Urinary bladder (tissue), 3 donors: ENCODE measurements at regions not wholly inside any gene's neighbourhood (a gene's known extent, or its start where the extent isn't known, plus 50 kb on each side); places are given as distances from the start of the nearest gene placed in this dataset.

Experiments
- DNase-seq: peaks from one replicate; pipeline ENCODE4 v3.0.0-alpha.2; 2015; ENCODE audit errors: extremely low spot score
- H3K27ac ChIP-seq: one replicate; pipeline ENCODE4 v1.5.1; 2013; ENCODE audit warnings: low read depth, mild to moderate bottlenecking, moderate library complexity
- H3K36me3 ChIP-seq: one replicate; pipeline ENCODE4 v1.6.1; 2013; ENCODE audit warnings: mild to moderate bottlenecking, moderate library complexity; ENCODE audit not compliant: insufficient read depth
- H3K4me1 ChIP-seq: one replicate; pipeline ENCODE4 v1.6.1; 2013; ENCODE audit warnings: mild to moderate bottlenecking, moderate library complexity; ENCODE audit not compliant: insufficient read depth
- H3K4me3 ChIP-seq: one replicate; pipeline ENCODE4 v1.5.1; 2013; ENCODE audit warnings: low read depth, low read length
- WGBS: extraction: QIAGEN DNeasy Blood & Tissue Kit; methylation state at CpG from one replicate; pipeline ENCODE4 v1.1.7; 2013; 5-methylcytosine and 5-hydroxymethylcytosine counted together
- donor health status: healthy with polysubstance abuse.
- donor health status: healthy.

DNA sequence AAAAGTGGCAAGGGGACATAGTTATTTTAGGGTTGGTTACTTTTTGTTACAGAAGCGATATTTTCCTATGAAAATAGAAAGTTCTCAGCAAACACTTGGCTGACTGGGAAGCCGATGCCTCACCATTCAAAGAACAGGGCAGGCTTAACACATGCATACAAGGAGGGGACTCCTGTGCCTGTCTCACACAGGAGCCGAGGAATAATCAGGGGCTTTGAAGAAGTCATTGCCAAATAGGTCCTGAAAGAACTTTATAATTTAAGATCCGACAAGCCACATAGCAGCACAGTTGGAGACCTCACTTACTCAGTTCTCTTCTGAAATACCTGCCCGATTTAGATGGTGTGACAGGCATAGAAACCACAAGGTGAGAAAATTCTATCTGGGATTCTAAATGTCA, 389.8 kb downstream of the EMP1 start:
- WGBS, result 56% methylated on average over 5 of the region's 5 CpGs
- H3K27ac ChIP-seq, result no peak overlapping the region
- no peak overlapping the region for H3K4me3 ChIP-seq
- no peaks in the 10 kb centered on the region for H3K36me3 ChIP-seq
- no peak for DNase-seq
- no peaks in the 10 kb centered on the region for H3K4me1 ChIP-seq

DNA sequence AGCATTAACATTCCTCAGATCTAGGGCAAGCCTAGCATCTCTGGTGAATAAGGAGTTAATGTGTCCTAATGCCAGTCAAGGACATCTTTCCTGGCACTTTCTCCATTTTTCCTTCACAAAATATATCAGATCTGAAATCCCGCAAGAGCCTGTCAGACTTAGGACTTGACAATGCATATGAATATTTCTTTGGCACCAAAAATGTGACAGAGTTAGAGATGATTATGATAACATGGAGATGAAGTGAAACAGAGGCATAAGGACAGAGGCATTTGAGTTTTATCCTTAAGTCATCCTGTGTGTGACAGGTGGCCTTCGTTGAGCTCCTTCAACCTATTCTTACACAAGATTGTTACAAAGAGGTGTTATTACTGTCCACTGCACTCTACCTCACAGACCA, 388.0 kb downstream of the EMP1 start:
- H3K27ac ChIP-seq, result no peak overlapping the region

DNA sequence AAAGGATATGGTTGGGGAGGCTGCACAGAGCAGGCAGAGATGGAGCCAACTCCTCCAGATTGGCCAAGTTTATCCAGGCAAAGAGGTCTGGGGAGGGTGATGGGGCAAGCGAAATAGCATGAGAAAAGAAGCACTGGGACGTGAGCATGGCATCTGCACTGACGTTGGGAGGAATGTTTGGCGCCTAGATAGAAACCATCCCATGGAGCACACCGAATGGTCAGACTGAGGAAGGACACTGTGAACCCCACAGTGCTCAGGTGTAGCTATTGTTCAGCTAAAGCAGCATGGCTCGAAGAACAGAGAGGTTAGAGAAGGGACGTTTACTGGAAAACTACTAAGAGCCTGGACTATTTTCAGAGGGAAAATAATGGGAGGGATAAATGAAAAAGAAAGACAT, 387.1 kb downstream of the EMP1 start:
- WGBS, result 86% methylated on average over 7 of the region's 7 CpGs
- H3K36me3 ChIP-seq, result no peaks in the 10 kb centered on the region
- no peak for DNase-seq
- H3K4me1 ChIP-seq, result no peaks in the 10 kb centered on the region
- no peak overlapping the region for H3K4me3 ChIP-seq
- H3K27ac ChIP-seq, result no peak overlapping the region

More for the DNA sequence above, 388.0 kb downstream of the EMP1 start:
- DNase-seq, result no peak
- no peak overlapping the region for H3K4me3 ChIP-seq
- WGBS, result 81% methylated on average over 2 of the region's 2 CpGs
- H3K4me1 ChIP-seq, result no peaks in the 10 kb centered on the region
- no peaks in the 10 kb centered on the region for H3K36me3 ChIP-seq

DNA sequence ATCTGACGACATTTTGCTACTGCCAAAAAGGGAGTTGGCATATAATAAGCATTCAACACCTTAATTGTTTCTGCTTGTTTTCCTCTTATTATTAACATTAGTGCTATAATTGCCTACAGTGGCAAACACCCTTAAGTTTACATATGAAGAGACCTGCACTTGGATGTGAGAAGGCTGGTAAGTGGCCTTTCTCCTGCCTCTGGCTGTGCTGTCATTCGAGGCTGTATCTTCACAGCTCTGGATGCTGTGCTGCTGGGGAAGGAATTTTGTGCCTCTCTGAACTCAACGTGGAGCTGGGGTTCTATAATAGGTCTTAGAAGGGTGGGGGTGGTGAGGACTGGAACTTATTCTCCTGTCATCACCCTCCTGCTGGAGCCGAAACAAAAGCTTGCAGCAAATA, 385.9 kb downstream of the EMP1 start:
- Histone ChIP-seq H3K4me3 (no peak overlapping the region), H3K27ac (no peak overlapping the region), H3K36me3 (no peaks in the 10 kb centered on the region), H3K4me1 (no peaks in the 10 kb centered on the region)
- no peak for DNase-seq
- WGBS, result 24% methylated on average over 4 of the region's 4 CpGs

DNA sequence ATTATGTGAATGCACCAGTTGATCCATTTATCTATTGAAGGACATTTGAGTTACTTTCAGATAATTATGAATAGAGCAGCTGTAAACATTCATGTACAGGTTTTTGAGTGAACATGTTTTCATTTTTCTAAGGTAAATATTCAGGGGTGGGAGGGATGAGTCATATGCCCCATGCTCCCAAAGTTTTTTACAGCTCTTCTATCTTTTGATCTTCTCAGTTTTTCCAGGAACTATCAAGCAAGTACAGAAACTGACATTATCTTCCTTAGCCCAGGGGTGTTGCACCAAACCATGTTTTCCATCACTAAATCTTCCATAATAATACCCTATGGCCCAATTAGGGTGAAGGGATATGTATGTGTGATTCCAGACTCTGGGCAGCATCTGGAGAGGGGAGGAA, 384.5 kb downstream of the EMP1 start:
- Histone ChIP-seq H3K27ac (no peak overlapping the region), H3K4me3 (no peak overlapping the region), H3K4me1 (no peaks in the 10 kb centered on the region), H3K36me3 (no peaks in the 10 kb centered on the region)
- DNase-seq, result no peak

DNA sequence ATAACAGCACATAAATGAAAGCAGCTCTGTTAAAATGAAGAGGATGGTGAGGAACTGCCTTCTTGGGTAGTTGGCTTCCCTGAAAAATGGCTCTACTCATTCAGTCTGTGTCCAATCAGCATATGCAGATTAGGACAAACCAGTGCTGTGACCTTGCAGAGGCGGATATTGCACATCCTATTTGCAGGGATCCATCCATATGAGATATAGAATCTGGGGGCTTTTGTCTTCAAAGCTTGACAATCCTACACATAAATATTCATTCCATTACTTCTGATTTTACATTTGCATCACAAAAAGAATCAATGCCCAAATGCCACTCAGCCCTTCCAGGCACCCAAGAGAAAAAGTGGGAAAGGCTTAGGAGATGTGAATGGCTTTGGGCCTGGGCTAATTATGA, 383.7 kb downstream of the EMP1 start:
- no peak overlapping the region for H3K4me3 ChIP-seq
- H3K27ac ChIP-seq, result no peak overlapping the region
- WGBS, result 93% methylated on average over 1 of the region's 1 CpG
- DNase-seq, result no peak
- H3K36me3 ChIP-seq, result no peaks in the 10 kb centered on the region
- no peaks in the 10 kb centered on the region for H3K4me1 ChIP-seq

DNA sequence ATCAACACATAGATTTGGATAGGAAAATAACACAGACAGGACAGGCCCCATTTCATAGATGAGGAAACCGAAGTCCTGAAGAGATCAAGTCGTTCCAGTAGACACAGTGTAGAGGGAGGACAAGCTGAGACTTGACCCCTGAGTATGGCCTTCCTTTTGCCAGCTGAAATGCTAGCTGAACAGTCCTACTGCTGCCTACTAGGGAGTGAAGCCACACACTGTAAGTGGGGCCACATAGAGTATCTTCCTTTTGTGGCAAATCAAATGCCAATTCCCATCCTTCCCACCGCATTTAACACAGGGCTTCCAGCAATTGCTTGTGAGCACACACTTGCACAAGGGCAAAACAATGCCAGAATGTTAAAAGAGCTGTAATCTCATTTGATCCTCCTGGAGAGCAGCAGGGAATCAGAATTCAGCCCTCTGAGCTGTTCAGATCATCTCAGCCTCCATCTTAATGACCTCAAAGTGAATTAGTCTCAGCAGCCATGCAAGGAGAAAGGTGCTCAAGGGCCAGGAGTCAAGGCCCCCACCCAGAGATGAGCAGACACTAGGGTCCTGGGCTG, 380.5 kb downstream of the EMP1 start:
- DNase-seq, result no peak
- Histone ChIP-seq H3K4me1 (no peaks in the 10 kb centered on the region), H3K36me3 (no peaks in the 10 kb centered on the region), H3K4me3 (no peak overlapping the region), H3K27ac (no peak overlapping the region)
- 84% methylated on average over 3 of the region's 3 CpGs for WGBS

DNA sequence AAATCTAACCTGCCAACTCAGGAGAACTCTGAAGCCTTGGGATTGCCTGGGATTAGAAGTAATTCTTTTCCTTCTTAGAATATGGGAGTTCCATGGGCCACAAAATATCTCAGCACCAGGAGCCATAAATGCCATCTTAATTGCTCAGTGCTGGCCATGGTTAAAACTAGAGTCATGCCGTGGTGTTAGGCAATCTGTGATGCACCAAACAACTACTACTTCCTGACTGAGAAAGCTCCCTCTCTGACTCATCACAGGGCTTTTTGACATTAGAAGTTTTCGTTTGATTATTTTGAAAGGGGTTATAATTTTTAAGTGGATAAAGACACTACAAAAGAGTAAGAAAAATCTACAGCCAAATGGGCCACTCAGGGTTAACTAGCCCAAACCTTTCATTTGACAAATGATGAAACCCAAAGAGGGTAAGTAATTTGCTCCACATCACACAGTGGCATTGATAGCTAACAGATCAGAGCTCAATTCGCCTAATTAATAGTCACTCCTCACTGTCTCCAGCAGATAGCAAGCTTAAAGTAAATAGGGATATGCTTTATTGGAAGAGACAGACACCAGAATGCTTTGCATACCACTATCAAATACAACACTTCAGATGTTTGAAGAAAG, 377.3 kb downstream of the EMP1 start:
- 46% methylated on average over 3 of the region's 3 CpGs for WGBS
- DNase-seq, result no peak

DNA sequence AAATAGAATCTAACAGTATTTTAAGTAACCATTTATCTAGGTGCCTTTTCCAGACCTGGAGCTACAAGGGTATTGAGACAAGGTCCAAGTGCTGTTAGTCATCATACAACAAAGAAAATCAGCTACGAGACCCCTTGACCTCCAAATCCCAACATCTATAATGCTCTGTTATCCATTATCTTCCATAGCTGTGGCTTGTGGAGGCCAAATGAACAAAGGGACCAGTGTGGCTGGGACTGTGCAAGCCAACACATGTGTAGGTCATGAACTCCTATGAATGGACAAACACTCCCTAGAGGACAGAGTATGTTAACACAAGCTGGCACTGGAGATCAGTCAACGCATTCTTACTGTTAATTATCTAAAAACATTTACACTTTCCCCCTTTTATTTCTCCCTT, 374.5 kb downstream of the EMP1 start:
- H3K4me1 ChIP-seq, result no peaks in the 10 kb centered on the region
- H3K36me3 ChIP-seq, result no peaks in the 10 kb centered on the region
- WGBS, result 93% methylated on average over 2 of the region's 2 CpGs
- no peak overlapping the region for H3K4me3 ChIP-seq
- H3K27ac ChIP-seq, result no peak overlapping the region
- DNase-seq, result no peak

More for the DNA sequence above, 377.3 kb downstream of the EMP1 start:
- Histone ChIP-seq H3K36me3 (no peaks in the 10 kb centered on the region), H3K4me3 (no peak overlapping the region), H3K27ac (no peak overlapping the region), H3K4me1 (no peaks in the 10 kb centered on the region)

DNA sequence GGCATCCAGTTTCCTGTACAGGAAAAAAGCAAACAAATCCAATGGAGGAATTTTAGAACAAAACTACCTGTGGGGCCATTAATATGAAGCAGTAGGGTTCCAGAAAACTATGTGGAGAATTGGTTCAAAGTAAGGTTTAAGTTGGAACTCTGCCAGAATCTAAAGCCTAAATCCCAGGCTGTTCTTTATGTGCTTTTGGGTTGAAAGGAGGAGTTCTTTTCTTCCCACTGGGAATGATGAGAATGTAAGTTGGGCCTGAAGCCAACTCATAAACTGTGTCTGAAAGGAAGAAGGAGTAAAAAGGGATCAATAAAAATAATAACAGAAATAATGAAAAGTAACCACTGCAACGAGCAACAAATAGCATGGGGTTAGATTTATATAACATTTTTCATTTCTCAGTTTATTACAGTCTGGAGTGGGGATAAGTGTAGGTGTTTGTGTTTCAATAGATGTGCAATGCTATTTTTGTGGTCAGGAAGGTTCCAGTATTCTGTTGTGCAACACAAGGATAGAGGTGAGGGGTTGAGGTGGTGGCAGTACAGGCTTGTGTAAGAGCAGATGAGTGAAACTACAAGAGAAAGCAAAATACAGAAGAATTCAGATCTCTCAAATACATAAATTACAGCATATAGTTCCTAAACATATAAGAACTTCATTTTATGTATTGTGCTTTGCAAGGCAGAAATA, 373.6 kb downstream of the EMP1 start:
- Histone ChIP-seq H3K4me3 (no peak overlapping the region), H3K27ac (no peak overlapping the region), H3K4me1 (no peaks in the 10 kb centered on the region), H3K36me3 (no peaks in the 10 kb centered on the region)
- WGBS, result 38% methylated on average over 1 of the region's 1 CpG
- no peak for DNase-seq

DNA sequence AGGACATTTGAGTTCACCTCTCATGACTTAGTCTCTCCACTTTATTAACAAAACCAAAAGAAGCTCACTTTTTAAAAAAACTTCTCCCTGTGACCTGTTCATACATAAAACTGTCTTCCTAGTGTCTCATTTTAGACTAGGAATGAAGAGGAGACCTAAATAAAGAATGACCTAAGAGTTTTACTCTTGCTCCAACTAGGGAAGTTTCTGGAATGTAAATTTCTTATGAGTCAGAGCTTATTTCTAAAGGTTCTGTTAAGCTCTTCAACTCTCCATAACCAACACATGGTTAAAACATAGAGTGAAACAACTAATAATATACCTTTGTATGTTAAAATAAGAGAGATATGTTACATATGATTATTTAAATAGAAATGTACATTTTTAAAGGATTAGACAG, 369.8 kb downstream of the EMP1 start:
- Histone ChIP-seq H3K36me3 (no peaks in the 10 kb centered on the region), H3K4me1 (no peaks in the 10 kb centered on the region), H3K4me3 (no peak overlapping the region), H3K27ac (no peak overlapping the region)
- no peak for DNase-seq

DNA sequence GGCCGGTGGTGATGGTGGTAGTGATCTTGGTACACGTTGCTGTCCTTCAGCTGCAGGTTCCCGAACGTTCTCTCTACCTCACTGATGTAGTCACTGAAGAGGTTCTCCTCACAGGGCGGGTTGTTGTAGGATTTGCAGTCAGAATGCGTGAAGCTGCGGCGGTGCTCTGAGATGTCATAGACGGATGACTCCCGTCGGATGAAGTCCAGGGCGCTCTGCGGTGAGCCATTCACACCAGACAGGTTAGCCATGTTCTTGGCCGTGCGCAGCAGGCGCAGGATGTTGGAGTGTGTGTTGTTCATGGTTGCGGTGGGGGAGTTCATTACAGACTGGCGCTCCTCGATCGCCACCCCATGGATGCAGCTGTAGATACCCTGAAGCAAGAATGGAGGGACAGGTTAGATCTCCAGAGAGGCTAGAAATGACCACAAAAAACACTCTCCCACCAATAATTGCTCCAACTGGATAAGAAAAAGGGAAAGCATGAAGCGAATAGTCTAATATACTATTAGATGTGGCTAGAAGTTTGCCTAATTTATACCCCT, 367.8 kb downstream of the EMP1 start:
- 96% methylated on average over 21 of the region's 21 CpGs for WGBS
- H3K4me1 ChIP-seq, result no peaks in the 10 kb centered on the region
- H3K4me3 ChIP-seq, result no peak overlapping the region
- H3K36me3 ChIP-seq, result no peaks in the 10 kb centered on the region
- DNase-seq, result no peak
- H3K27ac ChIP-seq, result no peak overlapping the region

DNA sequence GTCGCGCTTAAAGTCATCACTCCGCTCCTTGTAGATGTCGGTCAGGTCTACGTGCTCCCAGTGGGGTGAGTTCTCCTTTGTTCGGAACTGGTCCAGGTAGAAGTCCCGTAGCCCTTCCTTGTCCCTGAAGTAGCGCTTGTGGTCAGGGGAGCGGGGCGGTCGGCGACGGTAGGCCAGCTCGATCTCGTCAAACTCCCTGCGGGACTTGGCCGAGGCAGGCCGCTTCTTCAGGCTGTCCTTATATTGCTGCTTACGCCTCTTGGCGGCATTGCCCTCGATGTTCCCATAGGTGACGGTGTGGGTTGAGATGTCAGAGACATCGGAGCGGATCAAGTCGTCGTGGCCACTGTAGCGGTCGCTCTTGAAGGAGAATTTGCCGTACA, 367.2 kb downstream of the EMP1 start:
- WGBS, result 98% methylated on average over 29 of the region's 29 CpGs
- no peak overlapping the region for H3K4me3 ChIP-seq
- no peak for DNase-seq
- no peaks in the 10 kb centered on the region for H3K4me1 ChIP-seq
- H3K27ac ChIP-seq, result no peak overlapping the region
- H3K36me3 ChIP-seq, result no peaks in the 10 kb centered on the region
